PC-3 (cell line): ENCODE measurements at regions not wholly inside any gene's neighbourhood (a gene's known extent, or its start where the extent isn't known, plus 50 kb on each side); places are given as distances from the start of the nearest gene placed in this dataset.

Experiments
- EZH2 ChIP-seq: fragments of 300-600 bp; sonication (generic); IDR thresholded peaks from one replicate; pipeline ENCODE4 v1.6.1; 2017; ENCODE audit warnings: antibody characterized with exemption, mild to moderate bottlenecking, low read length; ENCODE audit not compliant: unreplicated experiment
- TF ChIP-seq, protein P1 (sequence below): fragments of 300-600 bp; sonication (generic); conservative IDR thresholded peaks from 2 replicates; pipeline ENCODE4 v1.5.1; 2017; ENCODE audit warnings: antibody characterized with exemption, low read depth, mild to moderate bottlenecking, low read length

DNA sequence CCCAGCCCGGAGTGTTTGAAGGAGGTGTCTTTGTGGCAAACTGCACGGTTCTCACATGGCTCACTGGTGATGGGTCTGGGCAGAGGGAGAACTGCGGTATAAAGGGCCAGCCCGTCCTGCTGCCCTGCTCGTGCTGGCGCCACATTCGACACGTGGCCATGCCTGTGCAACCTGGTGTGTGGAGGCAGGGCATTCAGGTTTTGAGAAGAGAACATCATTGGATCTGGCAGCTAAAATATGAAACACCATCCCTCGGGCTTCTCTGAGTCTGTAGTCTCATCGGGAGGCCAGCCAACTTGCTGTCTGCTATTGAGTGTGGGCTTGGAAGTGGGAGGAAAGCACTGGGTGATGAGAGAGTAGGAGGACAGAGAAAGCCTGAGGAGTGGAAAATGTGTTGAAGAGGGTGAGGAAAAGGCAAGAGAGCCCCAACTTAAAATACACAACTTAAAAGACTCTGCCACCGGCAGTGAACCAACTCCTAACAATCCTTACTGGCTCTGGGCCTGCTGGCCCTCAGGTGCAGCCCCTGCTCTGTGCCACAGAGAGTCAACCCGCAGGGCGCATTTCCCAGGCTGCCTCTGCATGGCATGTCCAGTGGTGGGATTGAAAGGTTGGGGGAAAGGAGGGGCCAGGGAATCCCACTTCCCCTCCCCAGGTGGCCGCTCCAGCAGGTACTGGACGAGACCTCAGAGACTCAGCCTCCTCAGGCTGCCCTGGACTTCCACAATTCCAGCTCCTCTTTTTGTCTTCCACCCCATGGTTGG, 112.7 kb upstream of the DLX2 start:
- TF ChIP-seq, protein P1, sequence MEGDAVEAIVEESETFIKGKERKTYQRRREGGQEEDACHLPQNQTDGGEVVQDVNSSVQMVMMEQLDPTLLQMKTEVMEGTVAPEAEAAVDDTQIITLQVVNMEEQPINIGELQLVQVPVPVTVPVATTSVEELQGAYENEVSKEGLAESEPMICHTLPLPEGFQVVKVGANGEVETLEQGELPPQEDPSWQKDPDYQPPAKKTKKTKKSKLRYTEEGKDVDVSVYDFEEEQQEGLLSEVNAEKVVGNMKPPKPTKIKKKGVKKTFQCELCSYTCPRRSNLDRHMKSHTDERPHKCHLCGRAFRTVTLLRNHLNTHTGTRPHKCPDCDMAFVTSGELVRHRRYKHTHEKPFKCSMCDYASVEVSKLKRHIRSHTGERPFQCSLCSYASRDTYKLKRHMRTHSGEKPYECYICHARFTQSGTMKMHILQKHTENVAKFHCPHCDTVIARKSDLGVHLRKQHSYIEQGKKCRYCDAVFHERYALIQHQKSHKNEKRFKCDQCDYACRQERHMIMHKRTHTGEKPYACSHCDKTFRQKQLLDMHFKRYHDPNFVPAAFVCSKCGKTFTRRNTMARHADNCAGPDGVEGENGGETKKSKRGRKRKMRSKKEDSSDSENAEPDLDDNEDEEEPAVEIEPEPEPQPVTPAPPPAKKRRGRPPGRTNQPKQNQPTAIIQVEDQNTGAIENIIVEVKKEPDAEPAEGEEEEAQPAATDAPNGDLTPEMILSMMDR: no peak
- TF ChIP-seq EZH2: no peak
